IPS-18c (cell line): ENCODE measurements at regions not wholly inside any gene's neighbourhood (a gene's known extent, or its start where the extent isn't known, plus 50 kb on each side); places are given as distances from the start of the nearest gene placed in this dataset.

Experiments
- H3K4me3 ChIP-seq: 2 replicates; pipeline ENCODE4 v1.7.0; 2013; ENCODE audit warnings: low read depth, mild to moderate bottlenecking, low read length, moderate library complexity; ENCODE audit not compliant: insufficient read depth
- H3K9me3 ChIP-seq: one replicate; pipeline ENCODE4 v1.6.1; 2013; ENCODE audit warnings: mild to moderate bottlenecking, low read length, moderate library complexity; ENCODE audit not compliant: control insufficient read depth, insufficient read depth

GRCh38 chr1:55938376-55938850 lies 641.0 kb downstream of the PLPP3 start:
- no peak overlapping the region for H3K4me3 ChIP-seq
- H3K9me3 ChIP-seq: no peaks in the 10 kb centered on the region

GRCh38 chr1:55937840-55938375 lies 641.5 kb downstream of the PLPP3 start:
- Histone ChIP-seq H3K4me3 (no peak overlapping the region), H3K9me3 (no peaks in the 10 kb centered on the region)

GRCh38 chr1:55935236-55935635 lies 644.1 kb downstream of the PLPP3 start:
- H3K9me3 ChIP-seq: no peaks in the 10 kb centered on the region
- no peak overlapping the region for H3K4me3 ChIP-seq

- no peaks in the 10 kb centered on the region for H3K9me3 ChIP-seq
- H3K4me3 ChIP-seq: no peak overlapping the region
These were observed 647.0 kb downstream of the PLPP3 start for GRCh38 chr1:55932402-55932801.

- no peak overlapping the region for H3K4me3 ChIP-seq
- no peaks in the 10 kb centered on the region for H3K9me3 ChIP-seq
These were observed 648.1 kb downstream of the PLPP3 start for GRCh38 chr1:55931081-55931940.

GRCh38 chr1:55929652-55930051 lies 649.7 kb downstream of the PLPP3 start:
- H3K4me3 ChIP-seq: no peak overlapping the region
- no peaks in the 10 kb centered on the region for H3K9me3 ChIP-seq

- no peak overlapping the region for H3K4me3 ChIP-seq
- H3K9me3 ChIP-seq: no peaks in the 10 kb centered on the region
These were observed 650.8 kb downstream of the PLPP3 start for GRCh38 chr1:55928576-55928975.

GRCh38 chr1:55927702-55928290 lies 651.6 kb downstream of the PLPP3 start:
- no peaks in the 10 kb centered on the region for H3K9me3 ChIP-seq

GRCh38 chr1:55926906-55927471 lies 652.4 kb downstream of the PLPP3 start:
- H3K4me3 ChIP-seq: no peak overlapping the region
- H3K9me3 ChIP-seq: no peaks in the 10 kb centered on the region

More at GRCh38 chr1:55927702-55928290, 651.6 kb downstream of the PLPP3 start:
- no peak overlapping the region for H3K4me3 ChIP-seq

- H3K4me3 ChIP-seq: no peak overlapping the region
- H3K9me3 ChIP-seq: no peaks in the 10 kb centered on the region
These were observed 662.5 kb downstream of the PLPP3 start for GRCh38 chr1:55916907-55917306.

- no peak overlapping the region for H3K4me3 ChIP-seq
These were observed 662.9 kb downstream of the PLPP3 start for GRCh38 chr1:55916481-55916880.

GRCh38 chr1:55913565-55913964 lies 665.8 kb downstream of the PLPP3 start:
- Histone ChIP-seq H3K4me3 (no peak overlapping the region), H3K9me3 (no peaks in the 10 kb centered on the region)

More at GRCh38 chr1:55916481-55916880, 662.9 kb downstream of the PLPP3 start:
- no peaks in the 10 kb centered on the region for H3K9me3 ChIP-seq

GRCh38 chr1:55912438-55912837 lies 666.9 kb downstream of the PLPP3 start:
- Histone ChIP-seq H3K4me3 (no peak overlapping the region), H3K9me3 (no peaks in the 10 kb centered on the region)

GRCh38 chr1:55904541-55904940 lies 674.8 kb downstream of the PLPP3 start:
- no peaks in the 10 kb centered on the region for H3K9me3 ChIP-seq
- H3K4me3 ChIP-seq: no peak overlapping the region

- no peaks in the 10 kb centered on the region for H3K9me3 ChIP-seq
- H3K4me3 ChIP-seq: no peak overlapping the region
These were observed 681.2 kb downstream of the PLPP3 start for GRCh38 chr1:55898181-55898580.

- no peaks in the 10 kb centered on the region for H3K9me3 ChIP-seq
- H3K4me3 ChIP-seq: no peak overlapping the region
These were observed 681.0 kb upstream of the USP24 start for GRCh38 chr1:55896210-55896609.

- Histone ChIP-seq H3K9me3 (no peaks in the 10 kb centered on the region), H3K4me3 (no peak overlapping the region)
These were observed 679.4 kb upstream of the USP24 start for GRCh38 chr1:55894521-55894920.

- Histone ChIP-seq H3K4me3 (no peak overlapping the region), H3K9me3 (no peaks in the 10 kb centered on the region)
These were observed 678.0 kb upstream of the USP24 start for GRCh38 chr1:55893155-55893554.
